ENCODE measurements at regions not wholly inside any gene's neighbourhood (a gene's known extent, or its start where the extent isn't known, plus 50 kb on each side); places are given as distances from the start of the nearest gene placed in this dataset.
A peak's percentile ranks its signal among the peaks of the same experiment; 100 is the strongest.

DNA sequence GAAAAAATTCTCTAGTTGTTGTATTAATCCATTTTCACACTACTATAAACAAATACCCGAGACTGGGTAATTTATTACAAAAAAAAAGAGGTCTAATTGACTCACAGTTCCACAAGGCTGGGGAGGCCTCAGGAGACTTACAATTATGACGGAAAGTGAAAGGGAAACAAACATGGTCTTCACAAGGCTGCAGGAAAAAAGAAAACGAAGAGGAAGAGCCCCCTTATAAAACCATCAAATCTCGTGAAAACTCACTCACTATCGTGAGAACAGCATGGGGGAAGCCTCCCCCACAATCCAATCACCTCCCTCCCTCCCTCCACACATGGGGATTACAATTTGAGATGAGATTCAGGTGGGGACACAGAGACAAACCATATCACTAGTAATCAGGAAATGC lies 61.7 kb upstream of the SPTBN1 start:
- Mint-ChIP-seq H3K27me3 (ENCODE audit: low read depth in 3 of 3) (peaks cover 5 to 8% (median 5%) of the 10 kb centered on the region in 3 donors), H3K4me1 (peaks cover 5% of the 10 kb centered on the region), H3K27ac (peak overlapping the region in 2 of 7 donors; percentile 15 to 50), H3K36me3 (no peaks in the 10 kb centered on the region), H3K4me3 (peak overlapping the region in 1 of 2 donors; percentile 0), H3K9me3 (peaks cover 0 to 3% (median 1%) of the 10 kb centered on the region in 7 donors)
- TF ChIP-seq, protein P1, sequence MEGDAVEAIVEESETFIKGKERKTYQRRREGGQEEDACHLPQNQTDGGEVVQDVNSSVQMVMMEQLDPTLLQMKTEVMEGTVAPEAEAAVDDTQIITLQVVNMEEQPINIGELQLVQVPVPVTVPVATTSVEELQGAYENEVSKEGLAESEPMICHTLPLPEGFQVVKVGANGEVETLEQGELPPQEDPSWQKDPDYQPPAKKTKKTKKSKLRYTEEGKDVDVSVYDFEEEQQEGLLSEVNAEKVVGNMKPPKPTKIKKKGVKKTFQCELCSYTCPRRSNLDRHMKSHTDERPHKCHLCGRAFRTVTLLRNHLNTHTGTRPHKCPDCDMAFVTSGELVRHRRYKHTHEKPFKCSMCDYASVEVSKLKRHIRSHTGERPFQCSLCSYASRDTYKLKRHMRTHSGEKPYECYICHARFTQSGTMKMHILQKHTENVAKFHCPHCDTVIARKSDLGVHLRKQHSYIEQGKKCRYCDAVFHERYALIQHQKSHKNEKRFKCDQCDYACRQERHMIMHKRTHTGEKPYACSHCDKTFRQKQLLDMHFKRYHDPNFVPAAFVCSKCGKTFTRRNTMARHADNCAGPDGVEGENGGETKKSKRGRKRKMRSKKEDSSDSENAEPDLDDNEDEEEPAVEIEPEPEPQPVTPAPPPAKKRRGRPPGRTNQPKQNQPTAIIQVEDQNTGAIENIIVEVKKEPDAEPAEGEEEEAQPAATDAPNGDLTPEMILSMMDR (IDR thresholded peaks at IDR 0.05): no peak
- Histone ChIP-seq H3K36me3 (replicated peaks in 1 of 2; ENCODE audit: control insufficient read depth in 1 of 2, insufficient read depth in 2 of 2, low read length in 2 of 2) (no peaks in the 10 kb centered on the region), H3K79me2 (ENCODE audit: insufficient read depth, low read length) (no peaks in the 10 kb centered on the region), H3K4me1 (ENCODE audit: control insufficient read depth in 1 of 2, insufficient read depth in 2 of 2, low read length in 2 of 2) (no peaks in the 10 kb centered on the region), H3K4me3 (replicated peaks in 1 of 3; ENCODE audit: low read depth in 2 of 3, low read length in 3 of 3) (no peak overlapping the region), H3K9ac (ENCODE audit: insufficient read depth, low read length, poor library complexity, severe bottlenecking) (no peak overlapping the region), H3K27ac (ENCODE audit: low read depth in 1 of 2, low read length in 2 of 2) (no peak overlapping the region), H2AFZ (ENCODE audit: insufficient read depth, low read depth, low read length, poor library complexity, severe bottlenecking) (no peak overlapping the region), H3K4me2 (replicated peaks; ENCODE audit: extremely low read depth, low read length, poor library complexity, severe bottlenecking) (no peak overlapping the region), H3K27me3 (ENCODE audit: control insufficient read depth in 2 of 2, insufficient read depth in 2 of 2, low read length in 2 of 2) (peaks cover 0 to 1% of the 10 kb centered on the region in 2 donors), H3K9me3 (replicated peaks in 1 of 2; ENCODE audit: control insufficient read depth in 1 of 2, insufficient read depth in 1 of 2, low read length in 2 of 2) (no peaks in the 10 kb centered on the region), H4K20me1 (ENCODE audit: insufficient read depth, low read length) (no peaks in the 10 kb centered on the region)
- DNase-seq: no peak
- intact Hi-C loops (cut with micrococcal nuclease): no loop called here
- no CpG with 5 or more reads among the region's 5 CpGs for WGBS (ENCODE audit: insufficient coverage)

DNA sequence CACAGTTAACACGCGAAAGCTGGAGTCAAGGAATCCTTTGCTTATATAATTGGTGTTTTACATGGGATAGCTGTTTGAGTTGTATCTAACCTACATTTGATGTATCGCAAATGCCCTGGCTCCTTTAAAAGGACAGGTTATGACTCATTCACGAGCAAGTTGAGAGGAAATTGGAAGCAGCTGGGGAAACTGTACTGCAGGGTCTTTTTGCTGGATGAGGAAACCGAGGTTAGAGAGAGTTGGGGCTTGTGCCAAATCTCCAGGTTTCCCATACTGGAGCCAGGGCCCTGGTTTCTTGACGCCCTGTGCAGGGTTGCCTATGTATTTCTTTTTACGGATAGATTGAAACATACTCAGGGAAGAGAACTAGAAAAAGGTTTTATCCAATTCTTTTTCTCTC lies 60.0 kb upstream of the SPTBN1 start:
- intact Hi-C loops (cut with micrococcal nuclease): no loop called here
- no peak overlapping the region for H3K4me3 Mint-ChIP-seq
- no peak overlapping the region for H3K4me2 ChIP-seq (replicated peaks; ENCODE audit: extremely low read depth, low read length, poor library complexity, severe bottlenecking)

More for the DNA sequence above, 60.0 kb upstream of the SPTBN1 start:
- no peak overlapping the region for H2AFZ ChIP-seq (ENCODE audit: insufficient read depth, low read depth, low read length, poor library complexity, severe bottlenecking)
- Mint-ChIP-seq H3K36me3 (no peaks in the 10 kb centered on the region), H3K27ac (no peak overlapping the region), H3K4me1 (peaks cover 5% of the 10 kb centered on the region), H3K27me3 (ENCODE audit: low read depth in 3 of 3) (peaks cover 13 to 21% (median 17%) of the 10 kb centered on the region in 3 donors), H3K9me3 (peaks cover 0 to 3% (median 1%) of the 10 kb centered on the region in 7 donors)
- no peaks in the 10 kb centered on the region for H3K36me3 ChIP-seq (replicated peaks in 1 of 2; ENCODE audit: control insufficient read depth in 1 of 2, insufficient read depth in 2 of 2, low read length in 2 of 2)
- peaks cover 5 to 6% of the 10 kb centered on the region in 2 donors for H3K27me3 ChIP-seq (ENCODE audit: control insufficient read depth in 2 of 2, insufficient read depth in 2 of 2, low read length in 2 of 2)
- DNase-seq: no peak
- no peaks in the 10 kb centered on the region for H3K79me2 ChIP-seq (ENCODE audit: insufficient read depth, low read length)
- no peak overlapping the region for H3K4me3 ChIP-seq (replicated peaks in 1 of 3; ENCODE audit: low read depth in 2 of 3, low read length in 3 of 3)
- H3K9ac ChIP-seq (ENCODE audit: insufficient read depth, low read length, poor library complexity, severe bottlenecking): no peak overlapping the region
- WGBS (ENCODE audit: insufficient coverage): 76% methylated on average over 3 of the region's 7 CpGs
- H4K20me1 ChIP-seq (ENCODE audit: insufficient read depth, low read length): no peaks in the 10 kb centered on the region
- no peaks in the 10 kb centered on the region for H3K9me3 ChIP-seq (replicated peaks in 1 of 2; ENCODE audit: control insufficient read depth in 1 of 2, insufficient read depth in 1 of 2, low read length in 2 of 2)
- no peaks in the 10 kb centered on the region for H3K4me1 ChIP-seq (ENCODE audit: control insufficient read depth in 1 of 2, insufficient read depth in 2 of 2, low read length in 2 of 2)
- TF ChIP-seq, protein P1 (IDR thresholded peaks at IDR 0.05): no peak
- H3K27ac ChIP-seq (ENCODE audit: low read depth in 1 of 2, low read length in 2 of 2): no peak overlapping the region

All from CD14-positive monocyte (primary cell).